ENCODE measurements at regions not wholly inside any gene's neighbourhood (a gene's known extent, or its start where the extent isn't known, plus 50 kb on each side); places are given as distances from the start of the nearest gene placed in this dataset.

GRCh38 chr2:208648368-208648767, 241.8 kb downstream of the PTH2R start:
- TF ChIP-seq SIN3A (IDR thresholded peaks at IDR 0.05; ENCODE audit: borderline replicate concordance, insufficient read depth, low read length) = no peak
- no peak for TF ChIP-seq POLR2AphosphoS5 (IDR thresholded peaks at IDR 0.05; ENCODE audit: low read depth, low read length)
- TF ChIP-seq TAF1 (IDR thresholded peaks at IDR 0.05; ENCODE audit: borderline replicate concordance, insufficient read depth, low read length) = no peak
- TF ChIP-seq FOXP2 (optimal IDR thresholded peaks at IDR 0.05; ENCODE audit: borderline replicate concordance, extremely low read depth, extremely low read length, insufficient read depth) = no peak
- no peak for TF ChIP-seq REST (IDR thresholded peaks at IDR 0.05; ENCODE audit: insufficient read depth in 1 of 2, low read depth in 2 of 2, low read length in 2 of 2)

DNA sequence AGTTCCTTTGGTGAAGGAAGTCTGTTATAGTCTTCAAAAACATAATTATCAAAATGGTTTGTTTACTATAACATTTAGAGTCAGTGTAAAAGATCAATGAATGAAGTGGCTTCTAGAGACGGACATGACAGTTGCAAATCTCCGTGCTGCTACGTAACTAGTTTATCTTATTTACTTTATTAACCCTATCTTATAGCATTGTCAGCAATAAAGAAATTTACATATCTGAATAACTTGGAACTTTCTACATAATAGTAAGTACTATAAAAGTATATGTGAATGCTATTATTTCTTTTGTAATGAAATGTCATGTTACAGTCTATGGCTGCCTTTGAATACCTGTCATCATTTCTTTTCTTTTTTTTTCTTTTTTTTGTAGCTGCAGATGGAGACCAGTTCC, 246.8 kb downstream of the PTH2R start:
- no peak for TF ChIP-seq SIN3A (IDR thresholded peaks at IDR 0.05; ENCODE audit: borderline replicate concordance, insufficient read depth, low read length)
- TF ChIP-seq REST (IDR thresholded peaks at IDR 0.05; ENCODE audit: insufficient read depth in 1 of 2, low read depth in 2 of 2, low read length in 2 of 2) = no peak
- no peak for TF ChIP-seq POLR2AphosphoS5 (IDR thresholded peaks at IDR 0.05; ENCODE audit: low read depth, low read length)
- TF ChIP-seq FOXP2 (optimal IDR thresholded peaks at IDR 0.05; ENCODE audit: borderline replicate concordance, extremely low read depth, extremely low read length, insufficient read depth) = no peak
- no peak for TF ChIP-seq TAF1 (IDR thresholded peaks at IDR 0.05; ENCODE audit: borderline replicate concordance, insufficient read depth, low read length)

DNA sequence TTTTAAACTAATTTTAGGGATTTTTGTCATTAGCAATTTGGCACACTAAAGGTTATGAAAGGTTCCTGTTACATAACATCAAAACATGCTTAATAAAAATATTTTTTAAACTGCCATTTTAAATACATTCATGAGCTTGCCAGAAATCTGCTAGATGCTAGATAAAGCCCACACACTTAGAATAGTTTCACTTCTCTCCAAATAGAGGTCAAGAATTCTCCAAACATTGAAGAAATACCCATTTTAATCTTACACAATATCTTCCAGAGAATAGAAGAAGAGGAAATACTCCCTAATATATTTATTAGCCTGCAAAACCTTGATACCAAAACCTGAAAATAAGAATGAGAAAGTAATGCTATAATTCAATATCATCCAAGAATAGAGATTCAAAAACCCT, 247.5 kb downstream of the PTH2R start:
- TF ChIP-seq TAF1 (IDR thresholded peaks at IDR 0.05; ENCODE audit: borderline replicate concordance, insufficient read depth, low read length) (no peak), REST (IDR thresholded peaks at IDR 0.05; ENCODE audit: insufficient read depth in 1 of 2, low read depth in 2 of 2, low read length in 2 of 2) (no peak), SIN3A (IDR thresholded peaks at IDR 0.05; ENCODE audit: borderline replicate concordance, insufficient read depth, low read length) (no peak), FOXP2 (optimal IDR thresholded peaks at IDR 0.05; ENCODE audit: borderline replicate concordance, extremely low read depth, extremely low read length, insufficient read depth) (no peak), POLR2AphosphoS5 (IDR thresholded peaks at IDR 0.05; ENCODE audit: low read depth, low read length) (no peak)

DNA sequence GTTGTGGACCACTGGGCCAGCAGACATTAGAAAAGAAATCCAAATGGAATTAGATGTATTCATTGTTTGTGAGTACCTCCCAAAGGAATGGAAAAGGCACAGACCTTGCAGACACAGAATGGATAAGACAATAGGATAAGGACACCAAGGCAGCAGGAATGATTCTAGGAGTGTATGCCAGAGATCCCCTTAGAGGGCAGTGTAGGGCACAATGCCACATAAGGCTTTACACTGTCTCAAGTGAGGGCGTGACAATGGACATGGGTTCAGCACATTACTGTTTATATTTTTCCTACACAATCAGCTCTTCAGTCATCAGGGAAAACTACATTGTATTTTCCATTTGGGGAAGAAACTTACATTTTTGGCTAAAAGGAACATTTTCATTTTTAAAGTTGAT, 250.9 kb downstream of the PTH2R start:
- TF ChIP-seq TAF1 (IDR thresholded peaks at IDR 0.05; ENCODE audit: borderline replicate concordance, insufficient read depth, low read length) (no peak), REST (IDR thresholded peaks at IDR 0.05; ENCODE audit: insufficient read depth in 1 of 2, low read depth in 2 of 2, low read length in 2 of 2) (no peak), POLR2AphosphoS5 (IDR thresholded peaks at IDR 0.05; ENCODE audit: low read depth, low read length) (no peak), SIN3A (IDR thresholded peaks at IDR 0.05; ENCODE audit: borderline replicate concordance, insufficient read depth, low read length) (no peak), FOXP2 (optimal IDR thresholded peaks at IDR 0.05; ENCODE audit: borderline replicate concordance, extremely low read depth, extremely low read length, insufficient read depth) (no peak)

DNA sequence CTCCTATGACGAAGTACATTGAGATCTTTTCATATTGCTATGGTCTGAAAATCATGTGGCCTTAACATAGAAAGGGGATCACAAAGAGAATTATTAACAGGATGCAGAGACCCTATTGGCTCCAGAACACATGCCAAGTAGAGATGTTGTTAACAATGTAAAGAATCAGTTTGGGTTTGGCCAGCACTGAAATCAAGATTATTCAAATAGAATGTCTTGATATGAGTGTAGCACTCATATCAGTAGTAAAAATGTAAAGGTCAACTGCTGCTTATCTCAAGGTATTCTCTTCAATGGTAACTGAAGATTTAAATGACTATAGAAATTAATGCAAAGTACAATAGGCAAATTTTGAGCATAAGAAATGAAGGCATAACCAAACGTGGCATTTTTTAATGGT, 262.8 kb downstream of the PTH2R start:
- no peak for TF ChIP-seq SIN3A (IDR thresholded peaks at IDR 0.05; ENCODE audit: borderline replicate concordance, insufficient read depth, low read length)
- TF ChIP-seq TAF1 (IDR thresholded peaks at IDR 0.05; ENCODE audit: borderline replicate concordance, insufficient read depth, low read length) = no peak
- TF ChIP-seq REST (IDR thresholded peaks at IDR 0.05; ENCODE audit: insufficient read depth in 1 of 2, low read depth in 2 of 2, low read length in 2 of 2) = no peak
- no peak for TF ChIP-seq FOXP2 (optimal IDR thresholded peaks at IDR 0.05; ENCODE audit: borderline replicate concordance, extremely low read depth, extremely low read length, insufficient read depth)
- no peak for TF ChIP-seq POLR2AphosphoS5 (IDR thresholded peaks at IDR 0.05; ENCODE audit: low read depth, low read length)

All from PFSK-1 (cell line).